GM23248 (cell line): ENCODE measurements at regions not wholly inside any gene's neighbourhood (a gene's known extent, or its start where the extent isn't known, plus 50 kb on each side); places are given as distances from the start of the nearest gene placed in this dataset.

Experiments used
- EZH2 ChIP-seq: fragments of 200-600 bp; sonication (generic); IDR thresholded peaks from 2 replicates; pipeline ENCODE4 v1.6.1; 2018; ENCODE audit warnings: antibody characterized with exemption, mild to moderate bottlenecking; ENCODE audit not compliant: insufficient read depth, poor library complexity, severe bottlenecking
- EZH2phosphoT487 ChIP-seq: fragments of 200-600 bp; sonication (generic); IDR thresholded peaks from 2 replicates; pipeline ENCODE4 v1.6.1; 2018; ENCODE audit warnings: antibody characterized with exemption, moderate library complexity, mild to moderate bottlenecking, low read depth; ENCODE audit not compliant: insufficient read depth

- no peak for TF ChIP-seq EZH2
- no peak for TF ChIP-seq EZH2phosphoT487
Measured at GRCh38 chr6:66065313-66065712, 358.3 kb upstream of the EYS start.
